ENCODE measurements at regions not wholly inside any gene's neighbourhood (a gene's known extent, or its start where the extent isn't known, plus 50 kb on each side); places are given as distances from the start of the nearest gene placed in this dataset.
"Not testable (repeated sequence)": the region's sequence is repeated elsewhere in the genome, so short reads cannot be mapped to it uniquely, and the experiment has no call there.

- no peak for DNase-seq
Observed at GRCh38 chr5:93220431-93220830, 360.6 kb downstream of the NR2F1-AS1 start.

- DNase-seq = no peak
Observed at GRCh38 chr5:93219641-93220145, 361.3 kb downstream of the NR2F1-AS1 start.

GRCh38 chr5:93213111-93213794, 367.8 kb downstream of the NR2F1-AS1 start:
- not testable (repeated sequence) for DNase-seq

GRCh38 chr5:93209476-93209875, 371.5 kb downstream of the NR2F1-AS1 start:
- DNase-seq = no peak

- DNase-seq = peak; percentile 78
Observed at GRCh38 chr5:93208141-93208751, 372.8 kb downstream of the NR2F1-AS1 start.

GRCh38 chr5:93206203-93206602, 374.8 kb downstream of the NR2F1-AS1 start:
- DNase-seq = no peak

GRCh38 chr5:93201061-93201460, 380.0 kb downstream of the NR2F1-AS1 start:
- DNase-seq = no peak

GRCh38 chr5:93196986-93197385, 384.0 kb downstream of the NR2F1-AS1 start:
- no peak for DNase-seq

GRCh38 chr5:93193431-93194347, 387.3 kb downstream of the NR2F1-AS1 start:
- peak; percentile 67 for DNase-seq

GRCh38 chr5:93192683-93193082, 388.3 kb downstream of the NR2F1-AS1 start:
- no peak for DNase-seq

- no peak for DNase-seq
Observed at GRCh38 chr5:93192087-93192486, 388.9 kb downstream of the NR2F1-AS1 start.

- no peak for DNase-seq
Observed at GRCh38 chr5:93191035-93191817, 389.8 kb downstream of the NR2F1-AS1 start.

GRCh38 chr5:93189707-93190120, 391.3 kb downstream of the NR2F1-AS1 start:
- DNase-seq = no peak

- DNase-seq = no peak
Observed at GRCh38 chr5:93188876-93189485, 392.0 kb downstream of the NR2F1-AS1 start.

GRCh38 chr5:93186076-93186682, 394.8 kb downstream of the NR2F1-AS1 start:
- no peak for DNase-seq

- DNase-seq = no peak
Observed at GRCh38 chr5:93184041-93184440, 397.0 kb downstream of the NR2F1-AS1 start.

GRCh38 chr5:93179466-93179865, 401.6 kb downstream of the NR2F1-AS1 start:
- DNase-seq = no peak

GRCh38 chr5:93174930-93175329, 406.1 kb downstream of the NR2F1-AS1 start:
- DNase-seq = no peak

GRCh38 chr5:93165559-93165958, 415.5 kb downstream of the NR2F1-AS1 start:
- DNase-seq = no peak

- no peak for DNase-seq
Observed at GRCh38 chr5:93164690-93165089, 416.3 kb downstream of the NR2F1-AS1 start.

All from renal pelvis (tissue), 1 donor.